ENCODE measurements at regions not wholly inside any gene's neighbourhood (a gene's known extent, or its start where the extent isn't known, plus 50 kb on each side); places are given as distances from the start of the nearest gene placed in this dataset.

DNA sequence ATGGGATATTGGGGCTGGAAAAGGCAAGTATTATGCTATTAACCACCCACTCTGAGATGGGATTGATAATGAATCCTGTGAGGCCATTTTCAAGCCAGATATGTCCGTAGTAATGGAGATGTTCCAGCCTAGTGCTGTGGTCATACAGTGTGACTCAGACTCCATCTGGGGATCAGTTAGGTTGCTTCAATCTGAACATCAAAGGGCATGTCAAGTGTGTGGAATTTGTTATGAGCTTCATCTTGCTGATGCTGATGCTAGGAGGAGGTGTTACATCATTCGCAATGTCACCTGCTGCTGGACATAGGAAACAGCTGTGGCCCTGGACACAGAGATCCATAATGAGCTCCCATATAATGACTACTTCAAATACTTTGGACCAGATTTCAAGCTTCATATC is 144.7 kb downstream of the PLCE1 start:
- peaks cover 0 to 2% (median 0%) of the 10 kb centered on the region in 6 donors for H3K4me1 ChIP-seq
- 90 to 100% (median 93%) methylated on average over 2 of the region's 2 CpGs for WGBS, 5 donors
- H3K27ac ChIP-seq: no peak overlapping the region
- DNase-seq: no peak
- intact Hi-C loops (cut with DNase I; ENCODE audit: low total_unique reads): no loop called here
- TF ChIP-seq, protein P1, sequence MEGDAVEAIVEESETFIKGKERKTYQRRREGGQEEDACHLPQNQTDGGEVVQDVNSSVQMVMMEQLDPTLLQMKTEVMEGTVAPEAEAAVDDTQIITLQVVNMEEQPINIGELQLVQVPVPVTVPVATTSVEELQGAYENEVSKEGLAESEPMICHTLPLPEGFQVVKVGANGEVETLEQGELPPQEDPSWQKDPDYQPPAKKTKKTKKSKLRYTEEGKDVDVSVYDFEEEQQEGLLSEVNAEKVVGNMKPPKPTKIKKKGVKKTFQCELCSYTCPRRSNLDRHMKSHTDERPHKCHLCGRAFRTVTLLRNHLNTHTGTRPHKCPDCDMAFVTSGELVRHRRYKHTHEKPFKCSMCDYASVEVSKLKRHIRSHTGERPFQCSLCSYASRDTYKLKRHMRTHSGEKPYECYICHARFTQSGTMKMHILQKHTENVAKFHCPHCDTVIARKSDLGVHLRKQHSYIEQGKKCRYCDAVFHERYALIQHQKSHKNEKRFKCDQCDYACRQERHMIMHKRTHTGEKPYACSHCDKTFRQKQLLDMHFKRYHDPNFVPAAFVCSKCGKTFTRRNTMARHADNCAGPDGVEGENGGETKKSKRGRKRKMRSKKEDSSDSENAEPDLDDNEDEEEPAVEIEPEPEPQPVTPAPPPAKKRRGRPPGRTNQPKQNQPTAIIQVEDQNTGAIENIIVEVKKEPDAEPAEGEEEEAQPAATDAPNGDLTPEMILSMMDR (IDR thresholded peaks at IDR 0.05 in 8 of 11, conservative IDR thresholded peaks at IDR 0.05 in 3 of 11): no peak
- TF ChIP-seq POLR2AphosphoS5 (IDR thresholded peaks at IDR 0.05) (no peak), POLR2A (IDR thresholded peaks at IDR 0.05) (no peak)
- no peaks in the 10 kb centered on the region for H3K27me3 ChIP-seq (replicated peaks in 1 of 7)
- H3K4me3 ChIP-seq: no peak overlapping the region
- H3K9me3 ChIP-seq: no peaks in the 10 kb centered on the region
- no peaks in the 10 kb centered on the region for H3K36me3 ChIP-seq

DNA sequence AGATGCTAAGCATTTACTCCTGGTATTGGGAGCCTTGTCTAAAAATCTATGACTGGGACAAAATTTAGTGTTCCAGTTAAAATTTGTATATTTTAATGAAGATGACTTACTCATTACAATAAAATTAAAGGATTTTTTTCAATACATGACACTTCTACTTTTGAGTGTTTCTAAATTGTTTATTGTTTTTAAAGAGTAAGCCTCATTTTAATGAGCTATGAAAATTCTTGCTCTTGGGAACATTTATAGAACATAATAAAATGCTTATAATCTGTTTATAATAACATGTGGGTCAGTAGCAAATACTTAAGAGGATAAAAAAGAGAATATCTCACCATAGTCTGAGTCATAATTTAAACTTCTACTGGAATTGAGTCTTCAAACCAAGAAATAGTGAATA is 149.5 kb downstream of the PLCE1 start:
- TF ChIP-seq, protein P1 (IDR thresholded peaks at IDR 0.05 in 8 of 11, conservative IDR thresholded peaks at IDR 0.05 in 3 of 11): no peak
- TF ChIP-seq POLR2A (IDR thresholded peaks at IDR 0.05) (no peak), POLR2AphosphoS5 (IDR thresholded peaks at IDR 0.05) (no peak)
- Histone ChIP-seq H3K36me3 (no peaks in the 10 kb centered on the region), H3K4me3 (no peak overlapping the region), H3K4me1 (no peaks in the 10 kb centered on the region), H3K27ac (no peak overlapping the region), H3K9me3 (peaks cover 0 to 14% (median 5%) of the 10 kb centered on the region in 8 donors), H3K27me3 (replicated peaks in 1 of 7) (no peaks in the 10 kb centered on the region)
- no peak for DNase-seq
- intact Hi-C loops (cut with DNase I; ENCODE audit: low total_unique reads): no loop called here

DNA sequence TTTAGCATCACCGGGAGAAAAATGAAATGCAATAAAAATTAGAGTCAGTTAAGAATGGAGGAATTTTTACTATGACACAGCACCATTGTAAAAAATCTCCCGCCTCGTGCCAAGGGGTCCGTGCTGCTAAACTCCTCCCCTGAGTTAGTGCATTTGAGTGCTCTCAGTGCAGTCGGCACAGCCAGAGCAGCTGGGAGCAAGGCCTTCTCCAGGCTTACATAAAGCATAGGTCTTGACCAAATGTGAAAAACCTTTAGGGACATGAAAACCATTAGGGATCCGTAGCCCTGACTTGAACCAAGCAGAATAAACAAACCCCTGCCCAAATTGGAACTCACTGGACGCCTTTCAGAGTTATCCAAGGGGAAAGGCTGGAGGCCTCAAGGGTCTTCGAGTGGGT is 152.6 kb downstream of the PLCE1 start:
- DNase-seq: no peak
- H3K4me1 ChIP-seq: no peaks in the 10 kb centered on the region
- intact Hi-C loops (cut with DNase I; ENCODE audit: low total_unique reads): no loop called here
- H3K27me3 ChIP-seq (replicated peaks in 1 of 7): no peaks in the 10 kb centered on the region
- H3K9me3 ChIP-seq: peaks cover 0 to 14% (median 5%) of the 10 kb centered on the region in 8 donors
- WGBS, 5 donors: 84 to 92% (median 87%) methylated on average over 8 of the region's 8 CpGs
- no peaks in the 10 kb centered on the region for H3K36me3 ChIP-seq
- H3K4me3 ChIP-seq: no peak overlapping the region
- no peak overlapping the region for H3K27ac ChIP-seq
- TF ChIP-seq, protein P1 (IDR thresholded peaks at IDR 0.05 in 8 of 11, conservative IDR thresholded peaks at IDR 0.05 in 3 of 11): no peak
- no peak for TF ChIP-seq POLR2A (IDR thresholded peaks at IDR 0.05)
- no peak for TF ChIP-seq POLR2AphosphoS5 (IDR thresholded peaks at IDR 0.05)

DNA sequence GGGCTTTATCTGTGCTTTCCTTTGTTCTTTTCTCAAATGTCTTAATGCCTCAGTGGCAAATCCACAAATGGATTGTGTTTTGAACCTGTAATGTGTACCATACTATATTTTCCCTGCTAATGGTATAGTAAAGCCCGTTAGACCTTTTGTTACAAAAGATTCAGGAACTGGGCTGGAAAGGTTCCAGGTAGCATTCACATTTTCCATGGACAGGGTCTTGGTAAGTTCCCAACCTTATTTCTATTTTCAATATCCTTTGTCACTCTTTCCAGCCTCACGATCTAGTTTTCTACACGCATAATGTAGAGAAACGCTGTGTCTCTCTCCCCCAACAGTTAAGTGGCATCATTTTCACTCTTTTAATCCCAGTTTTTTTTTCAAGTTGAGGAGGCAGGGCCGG is 153.0 kb downstream of the PLCE1 start:
- no peaks in the 10 kb centered on the region for H3K4me1 ChIP-seq
- H3K27ac ChIP-seq: no peak overlapping the region
- intact Hi-C loops (cut with DNase I; ENCODE audit: low total_unique reads): no loop called here
- peaks cover 0 to 14% (median 5%) of the 10 kb centered on the region in 8 donors for H3K9me3 ChIP-seq
- DNase-seq: no peak
- WGBS, 5 donors: 86 to 91% (median 90%) methylated on average over 5 of the region's 5 CpGs
- H3K36me3 ChIP-seq: no peaks in the 10 kb centered on the region
- H3K27me3 ChIP-seq (replicated peaks in 1 of 7): no peaks in the 10 kb centered on the region
- TF ChIP-seq POLR2A (IDR thresholded peaks at IDR 0.05) (no peak), POLR2AphosphoS5 (IDR thresholded peaks at IDR 0.05) (no peak)
- TF ChIP-seq, protein P1 (IDR thresholded peaks at IDR 0.05 in 8 of 11, conservative IDR thresholded peaks at IDR 0.05 in 3 of 11): no peak
- no peak overlapping the region for H3K4me3 ChIP-seq
